ENCODE measurements at regions not wholly inside any gene's neighbourhood (a gene's known extent, or its start where the extent isn't known, plus 50 kb on each side); places are given as distances from the start of the nearest gene placed in this dataset.

- no peak overlapping the region for H2AFZ ChIP-seq
- H3K9me3 ChIP-seq (ENCODE audit: control insufficient read depth, low read length) = no peaks in the 10 kb centered on the region
- H3K4me3 ChIP-seq (ENCODE audit: low read depth, low read length) = no peak overlapping the region
- H3K36me3 ChIP-seq (ENCODE audit: control insufficient read depth, insufficient read depth, low read length) = no peaks in the 10 kb centered on the region
- no peak overlapping the region for H3K4me2 ChIP-seq (ENCODE audit: low read length)
- H3K9ac ChIP-seq = no peak overlapping the region
- no peaks in the 10 kb centered on the region for H3K4me1 ChIP-seq
- no peaks in the 10 kb centered on the region for H3K27me3 ChIP-seq (ENCODE audit: control insufficient read depth, insufficient read depth, low read length)
- H3K79me2 ChIP-seq = no peaks in the 10 kb centered on the region
- no peak overlapping the region for H3K27ac ChIP-seq
- TF ChIP-seq, protein P1, sequence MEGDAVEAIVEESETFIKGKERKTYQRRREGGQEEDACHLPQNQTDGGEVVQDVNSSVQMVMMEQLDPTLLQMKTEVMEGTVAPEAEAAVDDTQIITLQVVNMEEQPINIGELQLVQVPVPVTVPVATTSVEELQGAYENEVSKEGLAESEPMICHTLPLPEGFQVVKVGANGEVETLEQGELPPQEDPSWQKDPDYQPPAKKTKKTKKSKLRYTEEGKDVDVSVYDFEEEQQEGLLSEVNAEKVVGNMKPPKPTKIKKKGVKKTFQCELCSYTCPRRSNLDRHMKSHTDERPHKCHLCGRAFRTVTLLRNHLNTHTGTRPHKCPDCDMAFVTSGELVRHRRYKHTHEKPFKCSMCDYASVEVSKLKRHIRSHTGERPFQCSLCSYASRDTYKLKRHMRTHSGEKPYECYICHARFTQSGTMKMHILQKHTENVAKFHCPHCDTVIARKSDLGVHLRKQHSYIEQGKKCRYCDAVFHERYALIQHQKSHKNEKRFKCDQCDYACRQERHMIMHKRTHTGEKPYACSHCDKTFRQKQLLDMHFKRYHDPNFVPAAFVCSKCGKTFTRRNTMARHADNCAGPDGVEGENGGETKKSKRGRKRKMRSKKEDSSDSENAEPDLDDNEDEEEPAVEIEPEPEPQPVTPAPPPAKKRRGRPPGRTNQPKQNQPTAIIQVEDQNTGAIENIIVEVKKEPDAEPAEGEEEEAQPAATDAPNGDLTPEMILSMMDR (IDR thresholded peaks at IDR 0.05) = no peak
These were observed 428.0 kb upstream of the AMELY start for GRCh38 chrY:7339391-7340087.

- TF ChIP-seq, protein P1 (IDR thresholded peaks at IDR 0.05) = no peak
These were observed 424.7 kb upstream of the AMELY start for GRCh38 chrY:7336023-7336873.

GRCh38 chrY:7334449-7334848, 422.9 kb upstream of the AMELY start:
- Histone ChIP-seq H3K9ac (no peak overlapping the region), H3K27me3 (ENCODE audit: control insufficient read depth, insufficient read depth, low read length) (no peaks in the 10 kb centered on the region), H3K9me3 (ENCODE audit: control insufficient read depth, low read length) (no peaks in the 10 kb centered on the region), H2AFZ (no peak overlapping the region), H3K36me3 (ENCODE audit: control insufficient read depth, insufficient read depth, low read length) (no peaks in the 10 kb centered on the region), H3K4me3 (ENCODE audit: low read depth, low read length) (no peak overlapping the region), H3K4me2 (ENCODE audit: low read length) (no peak overlapping the region), H3K27ac (no peak overlapping the region), H3K79me2 (no peaks in the 10 kb centered on the region), H3K4me1 (no peaks in the 10 kb centered on the region)
- TF ChIP-seq, protein P1 (IDR thresholded peaks at IDR 0.05) = no peak

More at GRCh38 chrY:7336023-7336873, 424.7 kb upstream of the AMELY start:
- H3K9ac ChIP-seq = no peak overlapping the region
- no peak overlapping the region for H2AFZ ChIP-seq
- H3K27me3 ChIP-seq (ENCODE audit: control insufficient read depth, insufficient read depth, low read length) = no peaks in the 10 kb centered on the region
- H3K9me3 ChIP-seq (ENCODE audit: control insufficient read depth, low read length) = no peaks in the 10 kb centered on the region
- H3K4me1 ChIP-seq = no peaks in the 10 kb centered on the region
- no peak overlapping the region for H3K4me2 ChIP-seq (ENCODE audit: low read length)
- no peak overlapping the region for H3K27ac ChIP-seq
- H3K4me3 ChIP-seq (ENCODE audit: low read depth, low read length) = no peak overlapping the region
- no peaks in the 10 kb centered on the region for H3K79me2 ChIP-seq
- no peaks in the 10 kb centered on the region for H3K36me3 ChIP-seq (ENCODE audit: control insufficient read depth, insufficient read depth, low read length)

- Histone ChIP-seq H3K4me2 (ENCODE audit: low read length) (no peak overlapping the region), H3K36me3 (ENCODE audit: control insufficient read depth, insufficient read depth, low read length) (no peaks in the 10 kb centered on the region), H2AFZ (no peak overlapping the region), H3K9me3 (ENCODE audit: control insufficient read depth, low read length) (no peaks in the 10 kb centered on the region), H3K27me3 (ENCODE audit: control insufficient read depth, insufficient read depth, low read length) (no peaks in the 10 kb centered on the region), H3K4me1 (no peaks in the 10 kb centered on the region), H3K27ac (no peak overlapping the region), H3K4me3 (ENCODE audit: low read depth, low read length) (no peak overlapping the region), H3K9ac (no peak overlapping the region), H3K79me2 (no peaks in the 10 kb centered on the region)
- TF ChIP-seq, protein P1 (IDR thresholded peaks at IDR 0.05) = no peak
These were observed 415.0 kb upstream of the AMELY start for GRCh38 chrY:7326296-7327246.
